Right cardiac atrium (tissue), 5 donors: ENCODE measurements at regions not wholly inside any gene's neighbourhood (a gene's known extent, or its start where the extent isn't known, plus 50 kb on each side); places are given as distances from the start of the nearest gene placed in this dataset.
A peak's percentile ranks its signal among the peaks of the same experiment; 100 is the strongest.
"Not testable (repeated sequence)": the region's sequence is repeated elsewhere in the genome, so short reads cannot be mapped to it uniquely, and the experiment has no call there.

ENCODE experiments used
- ATAC-seq, 2 donors: fragments of 200-7000 bp; cut with Tn5 transposase; one replicate each; pipeline versions ENCODE4 v1.8.0 to v1.9.1; 2020; ENCODE audit warnings: moderate library complexity in 2 of 2, mild to moderate bottlenecking in 1 of 2
- DNase-seq, 3 donors: peaks; one replicate each; pipeline ENCODE4 v3.0.0-alpha.2; 2020
- H3K27ac ChIP-seq: one replicate; pipeline ENCODE4 v1.5.1; 2013; ENCODE audit warnings: mild to moderate bottlenecking, low read length, control low read depth, moderate library complexity
- H3K27me3 ChIP-seq: one replicate; pipeline ENCODE4 v1.6.1; 2013; ENCODE audit not compliant: control insufficient read depth, insufficient read depth
- H3K4me1 ChIP-seq: one replicate; pipeline ENCODE4 v1.6.1; 2013; ENCODE audit warnings: low read length; ENCODE audit not compliant: control insufficient read depth, insufficient read depth
- H3K4me3 ChIP-seq: one replicate; pipeline ENCODE4 v1.5.1; 2013; ENCODE audit warnings: low read length, control low read depth
- H3K9me3 ChIP-seq: one replicate; pipeline ENCODE4 v1.6.1; 2013; ENCODE audit warnings: low read length; ENCODE audit not compliant: control insufficient read depth
- WGBS: extraction: QIAGEN DNeasy Blood & Tissue Kit; methylation state at CpG from one replicate; pipeline ENCODE4 v1.1.7; 2013; 5-methylcytosine and 5-hydroxymethylcytosine counted together
- intact Hi-C, 4 donors: fragments of 100-400 bp; cut with DNase I; formaldehyde crosslinking; loops; one replicate each; pipeline versions ENCODE4 v1.11.0 to v1.14.0; 2022 to 2023
- donor health status: healthy with polysubstance abuse.
- donor health status: DM: no; HTN: yes; CAD: no.
- donor health status: DM: no; HTN: no; CAD: no.
- donor health status: DM: no; HTN: yes; CAD: no; lungs with severe emphysema.
- donor health status: DM: yes; HTN: yes; CAD: no.

DNA sequence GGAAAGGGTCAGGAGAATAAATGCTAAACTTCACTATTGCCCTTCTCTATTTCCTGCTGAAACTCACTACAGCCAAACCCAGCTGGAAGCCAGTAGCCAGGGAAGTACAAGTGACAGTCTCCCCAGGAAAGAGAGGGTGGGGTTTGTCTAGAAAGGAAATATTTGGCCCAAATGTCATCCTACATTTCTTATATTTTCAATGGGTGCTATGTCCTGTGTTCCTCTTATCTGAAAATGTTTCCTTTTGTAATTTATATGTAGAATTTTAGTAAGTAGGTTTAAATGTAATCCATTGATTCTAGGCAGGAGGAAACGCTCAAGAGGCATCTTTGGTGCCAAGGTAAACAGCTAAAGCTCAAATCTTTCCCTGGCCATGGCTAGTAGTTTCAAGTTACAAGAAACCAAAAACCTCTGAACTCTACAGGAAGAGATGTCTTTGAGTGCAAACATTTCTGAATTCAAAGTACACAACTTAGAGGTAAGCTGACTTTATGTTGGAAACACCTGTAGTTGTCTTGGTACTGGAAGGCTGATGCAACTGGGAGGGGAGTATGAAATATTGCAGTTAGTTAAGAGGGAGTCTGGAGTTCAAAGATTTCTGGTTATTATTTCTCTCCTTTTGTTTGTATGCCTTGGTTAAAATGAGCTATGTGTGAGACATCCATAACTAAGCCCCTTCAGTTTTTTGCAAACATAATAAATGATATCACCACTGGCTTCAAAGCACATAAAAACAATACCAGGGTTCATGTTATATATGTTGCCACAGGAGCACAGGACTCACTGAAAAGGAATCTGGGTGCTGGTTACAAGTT, 356.1 kb upstream of the ZC3H15 start:
- no peaks in the 10 kb centered on the region for H3K9me3 ChIP-seq
- H3K4me1 ChIP-seq: no peaks in the 10 kb centered on the region
- WGBS: 43% methylated on average over 1 of the region's 1 CpG
- peak in 1 of 2 donors; percentile 62 for ATAC-seq
- no peak overlapping the region for H3K4me3 ChIP-seq
- DNase-seq: peak in 1 of 3 donors; percentile 13
- intact Hi-C loops: no loop called here
- no peak overlapping the region for H3K27ac ChIP-seq
- no peaks in the 10 kb centered on the region for H3K27me3 ChIP-seq

GRCh38 chr2:186130748-186131641, 355.1 kb upstream of the ZC3H15 start:
- ATAC-seq: no peak
- H3K27ac ChIP-seq: no peak overlapping the region
- H3K4me1 ChIP-seq: no peaks in the 10 kb centered on the region
- WGBS: 79% methylated on average over 3 of the region's 3 CpGs
- no peak overlapping the region for H3K4me3 ChIP-seq
- no peaks in the 10 kb centered on the region for H3K27me3 ChIP-seq
- no peaks in the 10 kb centered on the region for H3K9me3 ChIP-seq
- intact Hi-C loops: no loop called here
- no peak for DNase-seq

DNA sequence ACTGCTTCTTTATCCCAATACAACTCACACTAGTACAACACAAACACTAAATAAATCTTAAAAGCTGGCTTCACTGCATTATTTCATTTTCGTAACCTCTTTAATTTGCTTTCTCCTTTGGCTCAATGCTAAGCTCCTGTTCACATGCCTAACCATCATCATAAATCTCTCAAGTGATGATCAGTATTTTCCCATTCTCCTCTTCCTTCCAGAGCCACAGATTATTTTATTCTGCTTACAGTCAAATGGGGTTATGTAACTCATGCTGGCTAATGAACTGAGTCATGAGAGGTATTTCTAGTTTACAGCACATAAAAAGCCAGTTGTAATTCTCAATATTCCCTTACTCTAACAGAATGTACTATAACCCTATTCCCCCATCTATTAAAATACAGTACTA, 350.4 kb upstream of the ZC3H15 start:
- H3K27ac ChIP-seq: no peak overlapping the region
- no peaks in the 10 kb centered on the region for H3K9me3 ChIP-seq
- WGBS: 87% methylated on average over 1 of the region's 1 CpG
- intact Hi-C loops: no loop called here
- no peak for DNase-seq
- ATAC-seq: no peak
- no peaks in the 10 kb centered on the region for H3K4me1 ChIP-seq
- no peaks in the 10 kb centered on the region for H3K27me3 ChIP-seq
- no peak overlapping the region for H3K4me3 ChIP-seq

DNA sequence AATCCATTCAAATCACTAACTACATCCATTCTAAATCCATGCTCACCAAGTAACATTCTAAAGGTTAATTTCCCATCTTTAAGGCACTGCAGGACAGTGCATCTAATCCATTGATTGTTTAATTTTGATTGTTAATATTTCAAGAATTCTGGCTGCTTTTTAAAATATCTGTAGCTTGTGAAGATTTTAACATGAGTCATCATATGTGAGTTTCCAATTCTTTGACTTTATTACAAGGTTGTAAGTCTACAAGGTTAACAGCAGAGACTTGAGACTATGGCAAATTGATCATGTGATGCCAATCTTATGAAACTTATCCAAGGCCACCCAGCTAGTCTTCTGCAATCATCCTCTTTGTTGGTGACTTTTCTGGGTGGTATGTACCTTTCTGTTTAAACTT, 349.2 kb upstream of the ZC3H15 start:
- H3K27me3 ChIP-seq: no peaks in the 10 kb centered on the region
- no peaks in the 10 kb centered on the region for H3K9me3 ChIP-seq
- H3K27ac ChIP-seq: no peak overlapping the region
- ATAC-seq (no peak), DNase-seq (no peak)
- no peak overlapping the region for H3K4me3 ChIP-seq
- intact Hi-C loops: no loop called here
- no peaks in the 10 kb centered on the region for H3K4me1 ChIP-seq

- ATAC-seq: no peak
- DNase-seq: no peak
- Histone ChIP-seq H3K27ac (no peak overlapping the region), H3K9me3 (no peaks in the 10 kb centered on the region), H3K4me3 (no peak overlapping the region), H3K27me3 (no peaks in the 10 kb centered on the region), H3K4me1 (no peaks in the 10 kb centered on the region)
- 86% methylated on average over 2 of the region's 2 CpGs for WGBS
- intact Hi-C loops: no loop called here
Measured at GRCh38 chr2:186138845-186139244, 347.2 kb upstream of the ZC3H15 start.

DNA sequence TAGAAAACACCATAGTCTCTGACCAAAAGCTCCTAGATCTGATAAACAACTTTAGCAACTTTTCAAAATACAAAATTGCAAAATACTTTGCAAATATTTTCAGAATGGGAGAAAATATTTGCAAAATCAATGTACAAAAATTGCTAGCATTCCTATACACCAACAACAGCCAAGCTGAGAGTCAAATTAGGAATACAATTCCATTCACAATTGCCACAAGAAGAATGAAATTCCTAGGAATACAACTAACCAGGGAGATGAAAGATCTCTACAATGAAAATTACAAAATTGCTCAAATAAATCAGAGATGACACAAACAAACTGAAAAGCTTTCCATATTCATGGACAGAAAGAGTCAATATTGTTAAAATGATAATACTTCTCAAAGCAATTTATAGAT, 327.0 kb upstream of the ZC3H15 start:
- no peaks in the 10 kb centered on the region for H3K9me3 ChIP-seq
- no peak overlapping the region for H3K27ac ChIP-seq
- no peaks in the 10 kb centered on the region for H3K4me1 ChIP-seq
- H3K27me3 ChIP-seq: no peaks in the 10 kb centered on the region
- intact Hi-C loops: no loop called here
- H3K4me3 ChIP-seq: no peak overlapping the region
- no peak for DNase-seq
- no peak for ATAC-seq

GRCh38 chr2:186164325-186164724, 321.7 kb upstream of the ZC3H15 start:
- Histone ChIP-seq H3K27me3 (no peaks in the 10 kb centered on the region), H3K4me1 (no peaks in the 10 kb centered on the region), H3K27ac (no peak overlapping the region), H3K4me3 (no peak overlapping the region), H3K9me3 (no peaks in the 10 kb centered on the region)
- WGBS: 94% methylated on average over 2 of the region's 2 CpGs
- DNase-seq (peak in 1 of 3 donors; percentile 18), ATAC-seq (no peak)
- intact Hi-C loops: no loop called here

DNA sequence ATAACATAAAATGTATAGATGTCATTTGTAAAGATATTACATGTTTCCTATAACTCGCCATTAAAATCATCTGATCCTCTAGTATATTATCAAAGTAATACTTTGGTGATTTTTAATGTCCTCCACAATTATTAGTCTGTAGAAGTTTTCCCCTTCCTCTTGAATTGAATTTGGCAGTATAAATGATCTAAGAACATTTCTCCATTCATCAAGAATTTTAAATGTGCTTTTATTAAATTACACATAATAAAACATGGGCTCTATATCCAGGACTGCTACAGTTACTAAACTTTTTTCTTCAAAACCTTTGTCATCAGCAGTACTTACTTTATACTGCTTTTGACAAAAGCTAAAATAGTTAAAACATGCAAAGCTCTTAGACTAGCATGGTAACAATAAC, 315.4 kb upstream of the ZC3H15 start:
- intact Hi-C loops: no loop called here
- DNase-seq: no peak
- WGBS: 98% methylated on average over 1 of the region's 1 CpG
- no peak overlapping the region for H3K27ac ChIP-seq
- H3K4me1 ChIP-seq: no peaks in the 10 kb centered on the region
- no peaks in the 10 kb centered on the region for H3K9me3 ChIP-seq
- H3K4me3 ChIP-seq: no peak overlapping the region
- ATAC-seq: no peak
- no peaks in the 10 kb centered on the region for H3K27me3 ChIP-seq

DNA sequence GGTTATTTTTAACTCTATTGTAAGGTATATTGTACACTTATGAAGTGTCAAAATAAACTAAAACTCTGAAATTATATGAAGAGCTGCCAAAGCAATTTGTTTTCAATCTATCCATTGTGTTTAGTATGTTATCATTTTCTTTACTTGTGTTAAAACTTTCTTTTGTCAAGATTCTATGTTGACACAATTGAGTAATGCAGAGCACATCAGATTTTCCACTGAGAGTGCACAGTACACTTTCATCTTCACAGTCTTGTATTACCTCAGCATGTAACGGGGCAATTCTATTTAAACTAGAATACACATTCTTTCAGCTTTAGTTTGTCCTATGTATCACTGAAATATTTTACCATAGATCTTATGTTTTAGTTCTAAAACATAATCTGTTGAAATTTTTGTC, 304.4 kb upstream of the ZC3H15 start:
- intact Hi-C loops: no loop called here
- H3K9me3 ChIP-seq: no peaks in the 10 kb centered on the region

DNA sequence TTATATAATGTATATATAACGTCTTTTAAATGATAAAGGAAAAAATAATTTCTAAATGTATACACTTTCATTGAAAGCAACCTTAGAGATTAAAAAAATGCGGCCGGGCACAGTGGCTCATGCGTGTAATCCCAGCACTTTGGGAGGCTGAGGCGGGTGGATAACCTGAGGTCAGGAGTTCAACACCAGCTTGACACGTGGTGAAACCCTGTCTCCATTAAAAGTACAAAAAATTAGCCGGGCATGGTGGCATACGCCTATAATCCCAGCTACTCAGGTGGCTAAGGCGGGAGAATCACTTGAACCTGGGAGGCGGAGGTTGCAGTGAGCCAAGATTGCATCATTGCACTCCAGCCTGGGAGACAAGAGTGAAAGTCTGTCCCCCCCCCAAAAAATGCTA, 303.7 kb upstream of the ZC3H15 start:
- DNase-seq, ATAC-seq: not testable (repeated sequence)
- WGBS: 88% methylated on average over 10 of the region's 10 CpGs

More for the DNA sequence above, 304.4 kb upstream of the ZC3H15 start:
- Histone ChIP-seq H3K4me3 (no peak overlapping the region), H3K27ac (no peak overlapping the region), H3K27me3 (no peaks in the 10 kb centered on the region), H3K4me1 (no peaks in the 10 kb centered on the region)
- ATAC-seq: no peak
- DNase-seq: no peak
- WGBS: 78% methylated on average over 1 of the region's 1 CpG

DNA sequence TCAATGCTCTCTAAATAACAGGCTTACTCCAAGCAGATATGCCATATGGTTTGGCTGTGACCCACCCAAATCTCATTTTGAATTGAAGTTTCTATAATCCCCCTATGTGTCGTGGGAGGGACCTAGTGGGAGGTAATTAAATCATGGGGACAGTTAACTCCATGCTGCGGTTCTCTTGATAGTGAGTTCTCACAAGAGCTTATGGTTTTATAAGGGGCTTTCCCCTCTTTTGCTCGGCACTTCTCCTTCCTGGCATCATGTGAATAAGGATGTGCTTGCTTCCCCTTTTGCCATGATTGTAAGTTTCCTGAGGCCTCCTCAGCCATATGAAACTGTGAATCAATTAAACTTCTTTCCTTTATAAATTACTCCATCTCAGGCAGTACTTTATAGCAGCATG, 302.7 kb upstream of the ZC3H15 start:
- H3K27me3 ChIP-seq: no peaks in the 10 kb centered on the region
- no peaks in the 10 kb centered on the region for H3K4me1 ChIP-seq
- H3K27ac ChIP-seq: no peak overlapping the region
- ATAC-seq (no peak), DNase-seq (no peak)
- H3K9me3 ChIP-seq: no peaks in the 10 kb centered on the region
- 67% methylated on average over 3 of the region's 3 CpGs for WGBS
- intact Hi-C loops: no loop called here
- no peak overlapping the region for H3K4me3 ChIP-seq

More for the DNA sequence above, 303.7 kb upstream of the ZC3H15 start:
- intact Hi-C loops, H3K4me1 ChIP-seq, H3K27ac ChIP-seq, H3K4me3 ChIP-seq, H3K9me3 ChIP-seq, H3K27me3 ChIP-seq: not testable (repeated sequence)
